Ureter (tissue), 1 donor: ENCODE measurements at regions not wholly inside any gene's neighbourhood (a gene's known extent, or its start where the extent isn't known, plus 50 kb on each side); places are given as distances from the start of the nearest gene placed in this dataset.

Experiments used
- DNase-seq: peaks from one replicate; pipeline ENCODE4 v3.0.0-alpha.2; 2020; ENCODE audit warnings: low spot score
- donor health status: DM: yes; HTN: yes; CAD: no.

- DNase-seq: no peak
Measured at GRCh38 chr13:80284290-80284689, 56.6 kb downstream of the SPRY2 start.

DNA sequence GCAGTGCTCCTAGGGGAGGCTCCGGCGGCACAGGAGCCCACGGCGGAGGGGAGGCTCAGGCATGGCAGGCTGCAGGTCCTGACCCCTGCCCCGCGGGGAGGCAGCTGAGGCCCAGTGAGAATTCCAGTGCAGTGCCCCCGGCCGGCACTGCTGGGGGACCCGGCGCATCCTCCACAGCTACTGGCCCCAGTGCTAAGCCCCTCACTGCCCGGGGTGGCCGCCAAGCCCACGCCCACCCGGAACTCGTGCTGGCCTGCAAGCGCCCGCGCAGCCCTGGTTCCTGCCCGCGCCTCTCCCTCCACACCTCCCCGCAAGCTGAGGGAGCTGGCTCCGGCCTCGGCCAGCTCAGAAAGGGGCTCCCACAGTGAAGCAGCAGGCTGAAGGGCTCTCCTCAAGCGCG, 62.2 kb downstream of the SPRY2 start:
- DNase-seq: no peak

DNA sequence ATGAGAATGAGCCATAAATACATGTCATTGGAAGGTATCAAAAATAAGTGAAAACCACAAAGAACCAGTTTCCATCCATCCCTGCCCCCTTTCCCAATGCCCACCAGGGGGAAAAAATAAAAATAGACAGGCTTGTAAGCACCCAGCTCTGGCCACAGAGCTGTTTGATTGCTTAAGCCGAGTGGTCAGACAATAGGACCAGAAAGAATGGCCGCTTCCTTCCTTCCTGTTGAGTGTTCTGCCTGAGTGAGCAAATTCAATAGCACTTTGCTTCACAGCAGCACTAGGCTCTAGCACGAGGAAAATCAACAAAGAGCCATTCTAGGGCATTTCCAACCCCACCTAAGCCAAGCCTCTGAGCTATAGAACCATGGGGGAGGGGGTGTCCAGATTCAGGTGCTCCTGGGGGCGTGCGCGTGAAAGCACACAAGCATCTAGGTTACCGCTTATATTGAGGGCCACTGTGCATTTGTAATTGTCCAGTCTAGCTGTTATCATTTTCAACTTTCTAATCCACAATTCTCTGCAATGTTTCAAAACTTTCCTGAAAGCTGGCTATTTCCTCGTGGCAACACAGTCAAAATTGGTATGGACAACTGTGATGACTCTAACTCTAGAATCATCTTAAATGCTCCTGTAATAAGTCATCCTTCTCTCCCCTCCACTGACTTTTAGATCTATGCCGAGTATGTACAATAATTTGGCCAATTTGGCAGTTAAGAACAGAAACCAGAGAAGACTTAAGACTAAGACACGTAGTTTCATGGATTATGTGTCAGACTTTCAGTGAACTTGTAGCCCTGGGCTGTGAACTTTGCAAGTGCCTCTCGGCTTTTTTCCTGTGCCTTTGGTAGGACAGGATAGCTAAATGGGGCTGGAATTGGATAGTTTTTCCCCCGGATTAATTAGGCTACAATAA, 64.3 kb downstream of the SPRY2 start:
- DNase-seq: peak; percentile 47

GRCh38 chr13:80274643-80275042, 66.3 kb downstream of the SPRY2 start:
- no peak for DNase-seq

DNA sequence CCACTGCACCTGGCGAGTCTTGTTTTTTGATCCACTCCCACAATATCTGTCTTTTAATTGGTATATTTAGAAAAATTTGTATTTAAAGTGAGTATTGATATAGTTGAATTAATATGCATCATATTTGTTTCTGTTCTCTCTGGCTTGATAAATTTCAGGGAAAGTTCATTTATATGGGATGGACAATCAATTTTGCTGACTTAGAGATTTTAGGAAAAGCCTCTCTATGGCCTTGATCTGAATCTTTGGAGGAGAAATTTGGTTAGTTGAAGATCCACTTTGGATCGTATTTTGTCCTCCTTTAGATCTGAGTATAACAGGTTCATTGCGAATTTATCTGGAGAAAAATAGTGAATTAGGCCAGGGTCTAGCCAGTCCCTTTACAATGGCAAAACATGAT, 67.2 kb downstream of the SPRY2 start:
- DNase-seq: no peak

GRCh38 chr13:80265348-80265747, 75.6 kb downstream of the SPRY2 start:
- DNase-seq: no peak

- no peak for DNase-seq
Measured at GRCh38 chr13:80263745-80264513, 77.0 kb downstream of the SPRY2 start.

- DNase-seq: no peak
Measured at GRCh38 chr13:80262051-80262695, 78.8 kb downstream of the SPRY2 start.

- DNase-seq: no peak
Measured at GRCh38 chr13:80259159-80259558, 81.8 kb downstream of the SPRY2 start.

DNA sequence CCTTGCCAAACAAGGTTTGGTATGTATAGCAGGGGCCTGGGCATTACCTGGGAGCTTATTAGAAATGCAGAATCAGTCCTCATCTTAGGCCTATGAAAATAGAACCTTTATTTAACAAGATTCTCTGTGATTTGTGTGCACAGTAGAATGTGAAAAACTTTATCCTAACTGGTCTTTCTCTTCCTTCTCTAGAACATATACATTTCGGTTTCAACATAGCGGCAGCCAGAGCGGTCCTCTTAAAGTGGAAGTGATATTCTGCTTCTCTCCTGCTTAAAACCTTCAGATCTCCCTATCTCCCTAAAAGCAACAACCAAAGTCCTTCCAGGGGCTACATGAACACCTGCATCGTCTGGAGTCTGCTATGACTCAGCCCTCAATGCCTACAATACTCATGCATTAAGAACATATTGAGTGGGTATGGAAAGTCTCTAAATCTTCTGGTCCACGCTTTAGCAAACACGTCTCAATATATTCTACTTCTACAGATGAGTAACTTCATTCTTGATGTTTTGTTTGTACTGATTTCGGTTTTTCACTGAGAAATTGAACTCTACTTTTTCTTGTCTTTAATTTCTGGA, 84.5 kb downstream of the SPRY2 start:
- no peak for DNase-seq

DNA sequence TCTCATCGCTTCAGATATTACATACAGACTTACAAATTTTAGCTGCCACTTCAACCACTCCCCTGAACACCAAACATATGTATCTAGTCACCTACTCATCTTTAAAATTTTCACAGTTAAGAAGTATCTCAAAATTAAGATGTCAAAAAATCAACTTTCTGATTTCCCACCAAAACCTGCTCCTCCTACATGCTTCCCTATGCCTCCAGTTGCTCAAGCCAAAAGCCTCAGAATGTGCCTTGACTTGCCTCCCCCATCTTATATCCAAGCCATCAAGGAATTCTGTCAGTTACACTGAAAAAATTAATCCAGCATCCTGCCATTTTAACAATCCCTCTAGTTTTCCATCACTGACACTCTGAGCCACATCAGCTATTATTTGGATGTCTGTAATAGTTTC, 85.0 kb downstream of the SPRY2 start:
- no peak for DNase-seq

DNA sequence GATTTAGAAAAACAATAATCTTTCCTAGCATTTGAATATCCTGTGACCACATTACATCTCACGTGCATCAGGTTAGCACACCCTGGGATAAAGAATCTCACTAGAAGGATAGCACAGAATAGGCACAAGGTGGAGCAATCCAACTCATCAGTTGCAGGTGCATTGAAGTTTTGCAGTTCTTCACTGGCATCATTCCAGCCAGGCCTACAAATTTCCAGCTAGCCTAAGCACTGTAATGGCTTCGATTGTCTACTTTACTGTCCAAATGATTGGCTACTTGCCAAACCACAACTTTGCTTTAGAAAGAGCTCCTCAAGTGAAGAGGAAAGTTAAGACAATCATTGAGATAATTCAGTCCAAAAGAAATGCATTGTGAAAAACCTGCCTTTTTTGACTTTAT, 89.5 kb downstream of the SPRY2 start:
- no peak for DNase-seq

GRCh38 chr13:80250213-80250810, 90.6 kb downstream of the SPRY2 start:
- no peak for DNase-seq

DNA sequence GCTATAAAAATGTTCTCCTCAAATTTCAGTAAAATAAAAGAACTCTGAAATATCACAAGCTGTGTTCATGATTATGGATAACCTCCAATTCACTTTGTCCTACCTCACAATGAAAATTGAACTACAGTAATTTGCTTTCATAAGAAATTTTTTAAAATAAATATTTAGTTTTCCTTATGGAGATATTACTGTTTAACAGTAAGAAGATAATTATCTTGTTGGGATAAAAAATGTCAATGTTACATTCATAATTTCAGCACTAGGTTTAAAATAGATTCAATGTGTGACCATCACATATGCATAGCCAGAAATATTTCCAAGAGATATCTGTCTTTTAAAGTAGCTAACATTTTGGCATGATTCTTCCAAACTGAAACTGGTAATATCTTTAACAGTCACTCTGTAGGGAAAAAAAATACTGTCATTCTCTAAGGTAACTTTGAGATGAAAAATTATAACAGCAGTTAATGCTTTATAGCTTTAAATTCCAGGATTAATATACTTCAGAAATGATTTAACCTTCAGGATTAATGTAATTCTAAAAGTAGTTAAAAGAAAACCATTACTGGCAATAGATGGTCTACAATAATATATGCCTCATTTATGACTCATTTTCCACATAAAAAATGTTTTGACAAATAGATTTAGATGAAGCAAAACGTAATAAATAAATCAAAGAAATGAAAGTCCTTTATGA, 91.3 kb downstream of the SPRY2 start:
- no peak for DNase-seq

- DNase-seq: no peak
Measured at GRCh38 chr13:80245162-80245733, 95.7 kb downstream of the SPRY2 start.

- no peak for DNase-seq
Measured at GRCh38 chr13:80244574-80244973, 96.4 kb downstream of the SPRY2 start.

DNA sequence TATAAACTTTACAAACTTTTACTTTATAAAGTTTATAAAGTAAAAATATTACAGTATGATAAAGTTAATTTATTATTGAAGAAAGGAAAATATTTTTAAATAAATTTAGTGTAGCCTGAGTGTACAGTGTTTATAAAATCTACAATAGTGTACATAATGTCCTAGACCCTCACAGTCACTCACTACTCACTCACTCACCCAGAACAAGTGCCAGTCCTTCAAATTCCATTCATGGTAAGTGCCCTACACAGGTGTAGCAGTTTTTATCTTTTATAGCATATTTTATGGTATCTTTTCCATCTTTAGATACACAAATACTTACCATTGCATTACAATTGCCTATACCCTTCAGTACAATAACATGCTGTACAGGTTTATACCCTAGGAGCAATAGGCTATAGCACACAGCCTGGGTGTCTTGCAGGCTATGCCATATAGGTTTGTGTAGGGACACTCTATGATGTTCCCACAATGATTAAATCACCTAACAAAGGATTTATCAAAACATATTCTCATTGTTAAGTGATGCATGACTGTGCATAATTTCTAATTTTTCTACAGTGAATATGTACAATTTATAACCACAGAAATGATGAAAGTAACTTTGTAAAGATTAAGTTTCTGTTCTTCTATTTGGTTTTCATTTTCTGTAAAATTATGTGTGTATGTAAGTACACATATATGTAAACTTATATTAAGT, 98.0 kb downstream of the SPRY2 start:
- DNase-seq: no peak

DNA sequence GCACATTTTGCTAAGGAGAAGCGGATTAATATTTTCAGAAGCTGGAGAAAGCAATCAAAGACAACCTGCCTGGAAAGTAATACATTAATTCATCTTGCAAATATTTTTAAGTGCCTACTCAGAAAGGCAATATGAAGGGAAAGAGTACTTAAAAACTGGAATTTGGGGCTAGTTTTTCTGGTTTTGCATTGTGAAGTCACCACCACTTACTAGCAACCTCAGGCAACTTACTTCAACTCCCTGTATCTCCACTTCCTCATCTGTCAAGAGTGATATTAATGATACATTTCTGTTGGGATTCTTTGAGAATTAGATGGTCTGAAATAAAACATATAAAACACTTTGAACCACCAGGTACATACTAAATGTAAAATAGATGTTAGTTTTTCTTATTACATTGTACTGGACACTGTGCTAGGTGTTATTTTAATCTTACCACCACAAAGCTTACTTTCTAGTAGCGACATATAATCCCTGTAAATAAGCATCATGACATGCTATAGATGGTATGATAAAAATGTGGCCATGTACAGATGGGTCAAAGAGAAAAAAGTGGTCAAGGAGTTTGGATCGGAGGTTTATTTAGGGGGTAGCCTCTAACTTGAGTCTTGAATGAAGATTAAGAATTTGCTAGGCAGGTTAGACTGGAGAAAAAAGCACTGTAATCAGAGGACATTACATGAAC, 101.2 kb downstream of the SPRY2 start:
- no peak for DNase-seq

DNA sequence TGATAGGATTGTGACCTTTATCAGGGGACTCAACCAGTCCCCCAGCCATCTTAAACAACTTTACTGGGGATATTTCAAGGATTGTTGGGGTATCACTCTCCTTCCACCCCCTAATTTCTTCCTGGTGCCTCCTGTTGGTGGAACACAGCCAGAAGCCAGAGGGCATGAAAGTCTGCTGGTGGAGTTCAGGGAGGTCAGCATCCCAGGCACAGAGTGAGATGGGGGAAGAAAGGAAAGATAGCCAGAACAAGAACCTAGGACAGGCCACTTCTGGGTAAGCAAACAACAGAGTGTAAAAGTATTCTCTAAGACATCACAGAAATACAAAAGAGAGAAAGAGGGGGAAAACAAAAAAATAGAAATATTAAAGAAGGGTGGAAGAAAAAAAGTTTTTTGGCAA, 101.8 kb downstream of the SPRY2 start:
- no peak for DNase-seq

- DNase-seq: no peak
Measured at GRCh38 chr13:80237646-80238045, 103.3 kb downstream of the SPRY2 start.
